Esophagus squamous epithelium (tissue), 4 donors: ENCODE measurements at regions not wholly inside any gene's neighbourhood (a gene's known extent, or its start where the extent isn't known, plus 50 kb on each side); places are given as distances from the start of the nearest gene placed in this dataset.

Experiments used
- POLR2A ChIP-seq, 4 donors: fragments of 450-650 bp; IDR thresholded peaks; one replicate each; pipeline ENCODE4 v1.6.1; 2017; ENCODE audit warnings: antibody characterized with exemption in 4 of 4, mild to moderate bottlenecking in 4 of 4, moderate library complexity in 3 of 4
- TF ChIP-seq, protein P1 (sequence below), 6 experiments: fragments of 450-650 bp in 4 of 6; fragments of 200-600 bp in 2 of 6; sonication (generic) in 2 of 6; IDR thresholded peaks; one replicate each; pipeline ENCODE4 v1.5.1; 2016 to 2019; ENCODE audit warnings: antibody characterized with exemption in 6 of 6, mild to moderate bottlenecking in 4 of 6, moderate library complexity in 4 of 6

DNA sequence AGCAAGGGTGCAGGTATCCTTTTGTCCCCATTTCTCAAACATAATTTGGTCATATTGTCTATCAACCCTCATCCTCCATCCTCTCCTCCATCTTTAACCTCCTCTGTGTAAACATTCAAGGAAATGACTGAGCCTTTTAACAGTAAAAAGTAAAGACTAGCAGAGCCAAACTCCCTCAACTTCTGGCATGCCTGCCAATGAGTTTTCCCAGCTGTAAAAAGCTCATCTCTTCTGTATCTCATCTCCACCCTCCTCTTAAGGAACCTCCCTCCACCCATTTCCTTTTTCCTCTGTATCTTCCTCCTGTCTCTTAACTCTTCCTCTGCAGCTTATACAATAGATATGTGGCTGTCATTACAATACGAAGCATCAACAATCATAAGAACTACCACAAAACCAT lies 76.9 kb upstream of the PSMD7 start:
- TF ChIP-seq, protein P1, sequence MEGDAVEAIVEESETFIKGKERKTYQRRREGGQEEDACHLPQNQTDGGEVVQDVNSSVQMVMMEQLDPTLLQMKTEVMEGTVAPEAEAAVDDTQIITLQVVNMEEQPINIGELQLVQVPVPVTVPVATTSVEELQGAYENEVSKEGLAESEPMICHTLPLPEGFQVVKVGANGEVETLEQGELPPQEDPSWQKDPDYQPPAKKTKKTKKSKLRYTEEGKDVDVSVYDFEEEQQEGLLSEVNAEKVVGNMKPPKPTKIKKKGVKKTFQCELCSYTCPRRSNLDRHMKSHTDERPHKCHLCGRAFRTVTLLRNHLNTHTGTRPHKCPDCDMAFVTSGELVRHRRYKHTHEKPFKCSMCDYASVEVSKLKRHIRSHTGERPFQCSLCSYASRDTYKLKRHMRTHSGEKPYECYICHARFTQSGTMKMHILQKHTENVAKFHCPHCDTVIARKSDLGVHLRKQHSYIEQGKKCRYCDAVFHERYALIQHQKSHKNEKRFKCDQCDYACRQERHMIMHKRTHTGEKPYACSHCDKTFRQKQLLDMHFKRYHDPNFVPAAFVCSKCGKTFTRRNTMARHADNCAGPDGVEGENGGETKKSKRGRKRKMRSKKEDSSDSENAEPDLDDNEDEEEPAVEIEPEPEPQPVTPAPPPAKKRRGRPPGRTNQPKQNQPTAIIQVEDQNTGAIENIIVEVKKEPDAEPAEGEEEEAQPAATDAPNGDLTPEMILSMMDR (IDR thresholded peaks at IDR 0.05): no peak
- TF ChIP-seq POLR2A (IDR thresholded peaks at IDR 0.05): no peak
